GM19395 (cell line): ENCODE measurements at regions not wholly inside any gene's neighbourhood (a gene's known extent, or its start where the extent isn't known, plus 50 kb on each side); places are given as distances from the start of the nearest gene placed in this dataset.
"Not testable (repeated sequence)": the region's sequence is repeated elsewhere in the genome, so short reads cannot be mapped to it uniquely, and the experiment has no call there.

Source experiments
- ATAC-seq: cut with Tn5 transposase; IDR thresholded peaks from one replicate; pipeline ENCODE4 v1.9.1; 2021; ENCODE audit warnings: mild to moderate bottlenecking, moderate library complexity; ENCODE audit not compliant: unreplicated experiment

GRCh38 chr10:124194199-124194824, 100.9 kb upstream of the CHST15 start:
- ATAC-seq = no peak

- no peak for ATAC-seq
Observed at GRCh38 chr10:124193309-124193696, 99.9 kb upstream of the CHST15 start.

- not testable (repeated sequence) for ATAC-seq
Observed at GRCh38 chr10:124192664-124193308, 99.4 kb upstream of the CHST15 start.

GRCh38 chr10:124190476-124190875, 97.1 kb upstream of the CHST15 start:
- not testable (repeated sequence) for ATAC-seq

GRCh38 chr10:124186956-124187355, 93.6 kb upstream of the CHST15 start:
- ATAC-seq = no peak

- ATAC-seq = no peak
Observed at GRCh38 chr10:124185084-124185483, 91.7 kb upstream of the CHST15 start.

GRCh38 chr10:124184208-124184830, 90.9 kb upstream of the CHST15 start:
- no peak for ATAC-seq

- ATAC-seq = no peak
Observed at GRCh38 chr10:124183617-124184016, 90.2 kb upstream of the CHST15 start.

- ATAC-seq = no peak
Observed at GRCh38 chr10:124182088-124182541, 88.7 kb upstream of the CHST15 start.

- ATAC-seq = no peak
Observed at GRCh38 chr10:124181656-124182055, 88.3 kb upstream of the CHST15 start.

- ATAC-seq = no peak
Observed at GRCh38 chr10:124180947-124181549, 87.7 kb upstream of the CHST15 start.

- ATAC-seq = no peak
Observed at GRCh38 chr10:124180044-124180745, 86.8 kb upstream of the CHST15 start.

GRCh38 chr10:124179308-124180043, 86.1 kb upstream of the CHST15 start:
- ATAC-seq = no peak

- no peak for ATAC-seq
Observed at GRCh38 chr10:124177180-124177518, 83.8 kb upstream of the CHST15 start.

GRCh38 chr10:124176349-124177179, 83.2 kb upstream of the CHST15 start:
- ATAC-seq = no peak

GRCh38 chr10:124175701-124176348, 82.4 kb upstream of the CHST15 start:
- no peak for ATAC-seq

GRCh38 chr10:124174673-124175645, 81.6 kb upstream of the CHST15 start:
- ATAC-seq = no peak

GRCh38 chr10:124174071-124174566, 80.7 kb upstream of the CHST15 start:
- ATAC-seq = no peak
